ENCODE measurements at regions not wholly inside any gene's neighbourhood (a gene's known extent, or its start where the extent isn't known, plus 50 kb on each side); places are given as distances from the start of the nearest gene placed in this dataset.

DNA sequence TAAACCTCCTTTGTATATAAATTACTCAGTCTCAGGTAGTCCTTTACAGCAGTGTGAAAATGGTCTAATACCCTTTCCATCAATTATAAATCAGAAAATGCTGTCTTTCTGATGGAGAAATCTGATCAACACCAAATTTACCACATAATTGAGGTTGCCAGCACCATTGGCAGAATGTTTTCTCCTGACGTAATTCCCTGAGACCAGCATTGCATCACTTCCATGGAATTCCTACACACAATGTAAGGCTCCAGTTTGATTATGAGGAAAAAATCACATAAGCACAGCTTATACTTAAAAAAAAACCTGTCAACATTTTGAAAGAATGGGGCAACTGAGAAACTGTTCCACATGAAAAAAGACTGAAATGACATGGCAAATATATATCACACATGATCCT lies 618.7 kb upstream of the CDH6 start:
- no peak overlapping the region for H3K27ac ChIP-seq
- TF ChIP-seq CTCF (conservative IDR thresholded peaks at IDR 0.05; ENCODE audit: low read depth) = no peak
- ChIA-PET POLR2A (ENCODE audit: low non-redundant PET) (no interaction called here), CTCF (no interaction called here)
- DNase-seq (ENCODE audit: low spot score) = no peak

GRCh38 chr5:30572279-30572678 lies 621.2 kb upstream of the CDH6 start:
- H3K27ac ChIP-seq = no peak overlapping the region
- TF ChIP-seq CTCF (conservative IDR thresholded peaks at IDR 0.05; ENCODE audit: low read depth) = no peak
- no peak for DNase-seq (ENCODE audit: low spot score)
- CTCF ChIA-PET = no interaction called here
- POLR2A ChIA-PET (ENCODE audit: low non-redundant PET) = no interaction called here

DNA sequence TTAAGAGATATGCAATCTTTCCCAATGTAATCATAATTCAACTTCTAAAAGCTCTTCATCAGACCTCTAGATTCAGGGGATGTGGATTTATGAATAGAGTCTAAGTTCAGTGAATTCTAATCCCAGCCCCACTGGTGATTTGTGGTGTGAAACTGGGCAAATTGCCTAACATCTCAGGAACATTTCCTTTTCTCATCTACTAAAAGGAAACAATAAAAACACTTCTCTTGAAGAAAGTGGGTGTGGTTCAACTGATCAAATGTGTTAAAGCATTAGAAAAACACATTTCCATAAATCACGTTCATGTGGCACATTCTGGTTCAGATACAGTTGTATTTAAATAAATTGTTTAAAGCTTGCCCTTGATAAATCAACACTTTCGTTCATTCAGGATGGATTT lies 631.7 kb upstream of the CDH6 start:
- no peak for TF ChIP-seq CTCF (conservative IDR thresholded peaks at IDR 0.05; ENCODE audit: low read depth)
- H3K27ac ChIP-seq = no peak overlapping the region
- ChIA-PET POLR2A (ENCODE audit: low non-redundant PET) (no interaction called here), CTCF (no interaction called here)
- DNase-seq (ENCODE audit: low spot score) = no peak

- DNase-seq (ENCODE audit: low spot score) = no peak
- H3K27ac ChIP-seq = no peak overlapping the region
- ChIA-PET POLR2A (ENCODE audit: low non-redundant PET) (no interaction called here), CTCF (interaction anchor here (0.7 kb wide), 1 partner anchor 33 kb away, joined by 3 read pairs; no protein-coding TSS in a partner anchor)
- no peak for TF ChIP-seq CTCF (conservative IDR thresholded peaks at IDR 0.05; ENCODE audit: low read depth)
Observed at GRCh38 chr5:30551618-30552017, 641.9 kb upstream of the CDH6 start.

DNA sequence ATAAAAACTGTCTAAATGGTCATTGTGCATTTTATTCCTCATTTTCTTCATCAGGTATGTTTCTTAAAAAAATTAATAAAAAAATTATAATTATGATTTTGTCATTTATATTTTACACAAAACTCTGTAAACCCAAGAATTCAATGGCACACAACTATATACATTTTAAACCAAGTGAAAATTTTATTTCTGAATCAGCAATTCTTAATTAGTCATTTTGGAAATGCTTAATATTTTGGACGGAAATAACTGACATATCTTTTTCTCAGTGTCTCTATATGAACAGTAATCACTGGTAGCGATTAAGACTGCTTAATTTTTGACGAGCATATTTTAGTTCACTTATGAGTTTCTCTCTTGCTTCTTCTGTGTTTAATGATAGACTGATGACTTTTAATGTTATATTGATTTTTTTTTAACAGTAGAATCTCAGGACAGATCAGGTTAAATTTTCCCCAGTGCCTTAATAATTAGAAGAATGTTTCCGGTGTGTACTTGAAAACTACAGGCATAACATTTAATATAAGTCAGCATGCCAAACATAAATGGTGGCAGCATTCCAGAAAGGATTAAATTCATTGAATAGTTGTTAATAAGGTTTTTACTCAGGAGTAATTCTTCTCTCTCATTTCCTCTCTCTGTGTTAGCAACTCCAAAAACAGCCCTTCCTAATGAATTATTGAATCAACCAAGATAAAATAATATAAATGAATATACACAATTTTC lies 644.7 kb upstream of the CDH6 start:
- no peak overlapping the region for H3K27ac ChIP-seq
- POLR2A ChIA-PET (ENCODE audit: low non-redundant PET) = no interaction called here
- CTCF ChIA-PET = interaction anchor here (0.6 to 0.7 kb wide), 2 partner anchors 515 to 841 kb away, joined by 5 to 7 read pairs; no protein-coding TSS in a partner anchor
- no peak for TF ChIP-seq CTCF (conservative IDR thresholded peaks at IDR 0.05; ENCODE audit: low read depth)
- DNase-seq (ENCODE audit: low spot score) = no peak

DNA sequence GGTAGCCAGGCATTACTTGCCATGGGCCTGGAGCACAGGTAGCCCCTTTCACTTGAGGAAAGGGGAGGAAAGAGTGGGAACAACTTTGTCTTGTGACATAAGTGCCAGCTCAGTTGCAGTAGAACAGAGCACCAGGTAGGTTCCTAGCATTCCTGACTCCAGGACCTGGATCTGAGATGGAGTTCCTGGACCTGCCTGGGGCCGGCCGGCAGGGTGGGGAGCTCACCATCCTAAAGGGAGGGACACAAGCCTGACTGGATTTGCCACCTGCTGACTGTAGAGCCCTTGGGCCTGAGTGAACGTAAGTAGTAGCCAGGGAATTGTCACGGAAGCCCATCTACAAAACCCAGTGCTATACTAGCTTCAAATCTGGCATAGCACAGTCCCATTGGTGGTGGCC lies 653.3 kb upstream of the CDH6 start:
- TF ChIP-seq CTCF (conservative IDR thresholded peaks at IDR 0.05; ENCODE audit: low read depth) = no peak
- CTCF ChIA-PET = no interaction called here
- DNase-seq (ENCODE audit: low spot score) = no peak
- POLR2A ChIA-PET (ENCODE audit: low non-redundant PET) = no interaction called here
- no peak overlapping the region for H3K27ac ChIP-seq
